BLaER1 treated with 17β-estradiol and CSF1 and Interleukin-3, amounts not matched to agents 10 nM and 100 nM (cell line): ENCODE measurements at regions not wholly inside any gene's neighbourhood (a gene's known extent, or its start where the extent isn't known, plus 50 kb on each side); places are given as distances from the start of the nearest gene placed in this dataset.
A peak's percentile ranks its signal among the peaks of the same experiment; 100 is the strongest.

ENCODE experiments used
- H3K27ac ChIP-seq, 11 experiments: shearing (Covaris generic); formaldehyde crosslinking; 2 replicates each; pipeline ENCODE4 v1.8.1; 2022
- H3K27me3 ChIP-seq, 11 experiments: shearing (Covaris generic); formaldehyde crosslinking; 2 replicates each; pipeline ENCODE4 v1.8.1; 2022
- H3K36me3 ChIP-seq, 11 experiments: shearing (Covaris generic); formaldehyde crosslinking; 2 replicates each; pipeline ENCODE4 v1.8.1; 2022
- H3K4me1 ChIP-seq, 10 experiments: shearing (Covaris generic); formaldehyde crosslinking; 2 replicates each; pipeline ENCODE4 v1.8.1; 2022
- H3K4me2 ChIP-seq, 11 experiments: shearing (Covaris generic); formaldehyde crosslinking; 2 replicates each; pipeline ENCODE4 v1.8.1; 2022
- H3K4me3 ChIP-seq, 10 experiments: shearing (Covaris generic); formaldehyde crosslinking; 2 replicates each; pipeline ENCODE4 v1.8.1; 2022
- H3K9ac ChIP-seq, 11 experiments: shearing (Covaris generic); formaldehyde crosslinking; 2 replicates each; pipeline ENCODE4 v1.8.1; 2022
- H3K9me3 ChIP-seq, 11 experiments: shearing (Covaris generic); formaldehyde crosslinking; replicated peaks in 1 of 11; 2 replicates each; pipeline ENCODE4 v1.8.1; 2022
- H4K20me1 ChIP-seq, 11 experiments: shearing (Covaris generic); formaldehyde crosslinking; 2 replicates each; pipeline ENCODE4 v1.8.1; 2022
- Cebpa-rat ChIP-seq, 11 experiments: shearing (Covaris generic); IDR thresholded peaks; 2 replicates each; pipeline ENCODE4 v1.8.1; 2022

- peak in 6 of 11 experiments; percentile 35 to 86 (median 71); a peak in 11 of 22 replicates for TF ChIP-seq Cebpa-rat (IDR thresholded peaks at IDR 0.05)
- Histone ChIP-seq H3K4me2 (peak overlapping the region; percentile 88 to 99 (median 97)), H3K4me3 (peak overlapping the region; percentile 13 to 94 (median 88); a peak in 17 of 20 replicates), H3K36me3 (peaks cover 0 to 20% (median 8%) of the 10 kb centered on the region in 11 experiments; a peak in 12 of 22 replicates), H3K27ac (peak overlapping the region in 10 of 11 experiments; percentile 89 to 99 (median 98); a peak in 20 of 22 replicates), H3K9ac (peak overlapping the region; percentile 52 to 99 (median 96); a peak in 21 of 22 replicates), H3K27me3 (no peaks in the 10 kb centered on the region), H4K20me1 (peaks cover 0 to 34% (median 27%) of the 10 kb centered on the region in 11 experiments; a peak in 13 of 22 replicates), H3K4me1 (peaks cover 73 to 83% (median 80%) of the 10 kb centered on the region in 10 experiments), H3K9me3 (no peaks in the 10 kb centered on the region)
These were observed 67.2 kb upstream of the PTGR2 start for GRCh38 chr14:73784181-73784987.

GRCh38 chr14:73783107-73783727 is 68.4 kb upstream of the PTGR2 start:
- H3K9me3 ChIP-seq, result no peaks in the 10 kb centered on the region
- no peaks in the 10 kb centered on the region for H3K27me3 ChIP-seq
- H4K20me1 ChIP-seq, result peaks cover 0 to 44% (median 31%) of the 10 kb centered on the region in 11 experiments; a peak in 13 of 22 replicates
- peak overlapping the region; percentile 88 to 99 (median 97) for H3K4me2 ChIP-seq
- H3K4me3 ChIP-seq, result peak overlapping the region in 1 of 10 experiments; percentile 18; a peak in 1 of 20 replicates
- peaks cover 0 to 20% (median 8%) of the 10 kb centered on the region in 11 experiments; a peak in 12 of 22 replicates for H3K36me3 ChIP-seq
- peak overlapping the region in 10 of 11 experiments; percentile 38 to 99 (median 98); a peak in 18 of 22 replicates for H3K27ac ChIP-seq
- peaks cover 73 to 83% (median 80%) of the 10 kb centered on the region in 10 experiments for H3K4me1 ChIP-seq
- TF ChIP-seq Cebpa-rat (IDR thresholded peaks at IDR 0.05), result no peak
- peak overlapping the region in 9 of 11 experiments; percentile 90 to 99 (median 98); a peak in 17 of 22 replicates for H3K9ac ChIP-seq

- TF ChIP-seq Cebpa-rat (IDR thresholded peaks at IDR 0.05), result no peak
- Histone ChIP-seq H3K27ac (peak overlapping the region in 9 of 11 experiments; percentile 95 to 99 (median 98); a peak in 18 of 22 replicates), H3K27me3 (no peaks in the 10 kb centered on the region), H4K20me1 (peaks cover 4 to 50% (median 37%) of the 10 kb centered on the region in 11 experiments; a peak in 16 of 22 replicates), H3K9me3 (no peaks in the 10 kb centered on the region), H3K4me2 (peak overlapping the region; percentile 88 to 99 (median 97)), H3K4me3 (no peak overlapping the region), H3K36me3 (peaks cover 0 to 20% (median 8%) of the 10 kb centered on the region in 11 experiments; a peak in 12 of 22 replicates), H3K4me1 (peaks cover 73 to 83% (median 80%) of the 10 kb centered on the region in 10 experiments), H3K9ac (peak overlapping the region in 6 of 11 experiments; percentile 96 to 99 (median 98); a peak in 9 of 22 replicates)
These were observed 68.4 kb upstream of the PNMA1 start for GRCh38 chr14:73782623-73783022.

DNA sequence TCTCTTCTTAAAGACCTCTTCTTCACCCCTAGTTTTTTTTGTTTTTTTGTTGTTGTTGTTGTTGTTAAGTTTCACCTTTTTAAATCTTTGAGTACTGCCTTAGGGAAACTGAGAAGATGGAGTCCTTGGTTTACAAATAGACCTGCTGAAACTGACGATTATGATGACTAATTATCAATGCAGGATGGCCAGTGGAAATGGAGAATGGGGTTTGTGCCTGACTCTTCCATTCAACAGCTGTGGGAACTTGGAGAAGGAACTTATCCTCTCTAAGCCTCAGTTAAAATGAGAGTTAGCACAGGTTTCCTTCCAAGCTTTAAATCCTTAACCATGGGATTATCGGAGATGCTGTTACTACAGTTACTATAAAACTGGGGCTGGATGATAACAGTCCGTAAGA is 66.7 kb upstream of the PNMA1 start:
- Histone ChIP-seq H3K27me3 (no peaks in the 10 kb centered on the region), H3K9ac (no peak overlapping the region), H3K36me3 (peaks cover 0 to 25% (median 11%) of the 10 kb centered on the region in 11 experiments; a peak in 12 of 22 replicates), H3K4me2 (peak overlapping the region; percentile 20 to 99 (median 60)), H3K9me3 (no peaks in the 10 kb centered on the region), H3K27ac (peak overlapping the region in 5 of 11 experiments; percentile 11 to 99 (median 45); a peak in 9 of 22 replicates), H3K4me3 (no peak overlapping the region), H3K4me1 (peaks cover 82 to 100% (median 95%) of the 10 kb centered on the region in 10 experiments), H4K20me1 (peaks cover 16 to 67% (median 50%) of the 10 kb centered on the region in 11 experiments; a peak in 18 of 22 replicates)
- TF ChIP-seq Cebpa-rat (IDR thresholded peaks at IDR 0.05), result no peak

GRCh38 chr14:73780391-73780790 is 66.2 kb upstream of the PNMA1 start:
- Histone ChIP-seq H3K4me3 (no peak overlapping the region), H3K9ac (0 out of 22 replicates have a peak overlapping the region, but pooled peaks of 1 of the 11 experiments have one; percentile 10), H3K27ac (peak overlapping the region in 9 of 11 experiments; percentile 11 to 99 (median 32); a peak in 13 of 22 replicates), H3K36me3 (peaks cover 0 to 28% (median 11%) of the 10 kb centered on the region in 11 experiments; a peak in 12 of 22 replicates), H3K4me2 (peak overlapping the region; percentile 20 to 99 (median 60)), H3K27me3 (no peaks in the 10 kb centered on the region), H3K4me1 (peaks cover 82 to 100% (median 96%) of the 10 kb centered on the region in 10 experiments), H3K9me3 (no peaks in the 10 kb centered on the region), H4K20me1 (peaks cover 21 to 68% (median 50%) of the 10 kb centered on the region in 11 experiments; a peak in 19 of 22 replicates)
- TF ChIP-seq Cebpa-rat (IDR thresholded peaks at IDR 0.05), result no peak

- H3K4me1 ChIP-seq, result peaks cover 82 to 100% (median 96%) of the 10 kb centered on the region in 10 experiments
- TF ChIP-seq Cebpa-rat (IDR thresholded peaks at IDR 0.05), result no peak
- no peaks in the 10 kb centered on the region for H3K27me3 ChIP-seq
- H3K36me3 ChIP-seq, result peaks cover 0 to 28% (median 11%) of the 10 kb centered on the region in 11 experiments; a peak in 12 of 22 replicates
- peak overlapping the region in 9 of 11 experiments; percentile 26 to 72 (median 64); a peak in 17 of 22 replicates for H3K9ac ChIP-seq
- H3K9me3 ChIP-seq, result no peaks in the 10 kb centered on the region
- peak overlapping the region; percentile 67 to 92 (median 81) for H3K4me2 ChIP-seq
- H3K4me3 ChIP-seq, result 0 out of 20 replicates have a peak overlapping the region, but pooled peaks of 1 of the 10 experiments have one; percentile 10
- H4K20me1 ChIP-seq, result peaks cover 38 to 75% (median 53%) of the 10 kb centered on the region in 11 experiments; a peak in 20 of 22 replicates
- H3K27ac ChIP-seq, result peak overlapping the region in 10 of 11 experiments; percentile 16 to 88 (median 76); a peak in 20 of 22 replicates
These were observed 64.6 kb upstream of the PNMA1 start for GRCh38 chr14:73778736-73779135.

DNA sequence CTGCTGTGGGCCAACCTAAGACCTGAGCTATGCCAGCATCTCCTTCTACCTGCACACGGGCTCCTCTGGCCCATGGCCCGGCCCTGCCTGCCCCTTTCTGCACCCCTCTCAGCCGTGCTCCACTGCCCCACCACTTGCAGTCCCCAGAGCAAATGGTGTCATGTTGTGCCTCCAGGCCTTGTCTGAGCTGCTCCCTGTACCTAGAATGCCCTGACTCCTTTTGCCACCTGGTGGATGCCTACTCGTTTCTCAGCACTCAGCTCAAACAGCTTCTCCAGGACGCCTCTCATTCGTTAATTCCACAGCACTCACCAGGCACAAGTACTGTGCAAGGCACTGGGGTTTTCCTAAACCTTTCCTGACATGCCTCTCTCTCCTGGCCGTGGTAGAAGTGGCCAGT is 63.2 kb upstream of the PNMA1 start:
- peak overlapping the region in 9 of 11 experiments; percentile 67 to 88 (median 79); a peak in 18 of 22 replicates for H3K27ac ChIP-seq
- H3K4me1 ChIP-seq, result peaks cover 82 to 100% (median 95%) of the 10 kb centered on the region in 10 experiments
- H3K9me3 ChIP-seq, result no peaks in the 10 kb centered on the region
- peak overlapping the region in 8 of 11 experiments; percentile 5 to 69 (median 52); a peak in 10 of 22 replicates for H3K9ac ChIP-seq
- H3K4me3 ChIP-seq, result no peak overlapping the region; a peak in 1 of 20 replicates
- H3K36me3 ChIP-seq, result peaks cover 0 to 24% (median 9%) of the 10 kb centered on the region in 11 experiments; a peak in 11 of 22 replicates
- peak overlapping the region; percentile 67 to 92 (median 81) for H3K4me2 ChIP-seq
- no peaks in the 10 kb centered on the region for H3K27me3 ChIP-seq
- peaks cover 46 to 70% (median 57%) of the 10 kb centered on the region in 11 experiments; a peak in 20 of 22 replicates for H4K20me1 ChIP-seq
- no peak for TF ChIP-seq Cebpa-rat (IDR thresholded peaks at IDR 0.05)

DNA sequence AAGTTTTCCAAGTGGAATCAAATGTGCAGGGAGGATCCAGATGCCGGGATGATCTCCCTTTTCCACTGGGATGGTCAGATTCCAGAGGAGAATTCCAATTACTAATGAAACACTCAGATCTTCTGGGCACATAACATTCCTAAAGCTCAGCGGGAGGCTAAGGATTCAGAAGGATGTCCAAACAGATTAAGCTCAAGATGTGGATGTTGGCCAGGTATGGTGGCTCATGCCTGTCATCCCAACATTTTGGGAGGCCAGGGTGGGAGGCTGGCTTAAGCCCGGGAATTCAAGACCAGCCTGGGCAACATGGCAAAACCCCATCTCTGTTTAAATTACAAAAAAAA is 62.0 kb upstream of the PNMA1 start:
- no peak for TF ChIP-seq Cebpa-rat (IDR thresholded peaks at IDR 0.05)
- H3K4me3 ChIP-seq, result no peak overlapping the region
- H3K4me2 ChIP-seq, result peak overlapping the region in 6 of 11 experiments; percentile 15 to 97 (median 38); a peak in 7 of 22 replicates
- 0 out of 22 replicates have a peak overlapping the region, but pooled peaks of 1 of the 11 experiments have one; percentile 26 for H3K9ac ChIP-seq
- no peaks in the 10 kb centered on the region for H3K27me3 ChIP-seq
- H3K36me3 ChIP-seq, result peaks cover 0 to 15% (median 4%) of the 10 kb centered on the region in 11 experiments; a peak in 6 of 22 replicates
- H3K4me1 ChIP-seq, result peaks cover 87 to 100% (median 95%) of the 10 kb centered on the region in 10 experiments
- peak overlapping the region in 4 of 11 experiments; percentile 31 to 88 (median 58); a peak in 6 of 22 replicates for H3K27ac ChIP-seq
- H3K9me3 ChIP-seq, result no peaks in the 10 kb centered on the region
- peaks cover 54 to 74% (median 65%) of the 10 kb centered on the region in 11 experiments; a peak in 21 of 22 replicates for H4K20me1 ChIP-seq
